IPS-NIHi11 (cell line): ENCODE measurements at regions not wholly inside any gene's neighbourhood (a gene's known extent, or its start where the extent isn't known, plus 50 kb on each side); places are given as distances from the start of the nearest gene placed in this dataset.
"Not testable (repeated sequence)": the region's sequence is repeated elsewhere in the genome, so short reads cannot be mapped to it uniquely, and the experiment has no call there.

ENCODE experiments used
- DNase-seq: peaks from one replicate; pipeline ENCODE4 v3.0.0; 2012; ENCODE audit warnings: mixed read lengths, low spot score

DNA sequence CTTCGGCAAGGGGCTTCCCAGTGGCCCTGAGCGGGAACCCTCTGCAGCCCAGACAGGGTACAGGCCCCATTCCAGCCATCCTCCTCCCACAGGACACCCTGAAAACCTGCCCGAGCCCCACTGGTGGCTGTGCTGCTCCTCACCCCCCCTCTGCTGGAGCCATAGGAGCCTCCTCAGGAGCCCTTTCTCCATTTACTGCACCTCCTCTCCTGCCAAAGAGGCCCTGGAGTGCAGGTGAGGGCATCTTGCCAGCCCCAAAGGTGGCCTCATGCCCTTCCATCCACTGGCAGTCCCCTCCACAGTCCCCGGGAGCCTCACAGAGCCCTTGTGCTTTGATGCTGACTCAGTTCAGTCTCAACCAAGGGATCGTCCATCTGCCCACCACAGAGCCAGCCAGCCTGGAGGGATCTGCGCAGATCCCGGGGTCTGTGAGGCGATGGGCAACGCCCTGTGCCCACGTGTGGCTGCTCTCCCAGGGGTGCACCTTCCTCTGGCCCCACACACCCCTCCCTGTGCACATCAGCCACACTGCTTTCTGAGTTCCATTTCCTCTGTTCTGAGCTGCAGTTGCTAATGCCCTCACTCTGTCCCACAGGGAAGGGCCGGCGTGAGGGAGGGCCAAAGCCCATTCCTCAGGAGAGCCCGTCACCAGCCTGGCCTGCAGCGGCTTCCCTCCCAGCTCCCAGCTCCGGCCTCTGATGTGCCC is 228.5 kb downstream of the DLL1 start:
- DNase-seq, result no peak

GRCh38 chr6:170058878-170059485 is 231.9 kb downstream of the DLL1 start:
- DNase-seq, result no peak

- DNase-seq, result no peak
These were observed 232.7 kb downstream of the DLL1 start for GRCh38 chr6:170057961-170058877.

- no peak for DNase-seq
These were observed 233.7 kb downstream of the DLL1 start for GRCh38 chr6:170057034-170057734.

DNA sequence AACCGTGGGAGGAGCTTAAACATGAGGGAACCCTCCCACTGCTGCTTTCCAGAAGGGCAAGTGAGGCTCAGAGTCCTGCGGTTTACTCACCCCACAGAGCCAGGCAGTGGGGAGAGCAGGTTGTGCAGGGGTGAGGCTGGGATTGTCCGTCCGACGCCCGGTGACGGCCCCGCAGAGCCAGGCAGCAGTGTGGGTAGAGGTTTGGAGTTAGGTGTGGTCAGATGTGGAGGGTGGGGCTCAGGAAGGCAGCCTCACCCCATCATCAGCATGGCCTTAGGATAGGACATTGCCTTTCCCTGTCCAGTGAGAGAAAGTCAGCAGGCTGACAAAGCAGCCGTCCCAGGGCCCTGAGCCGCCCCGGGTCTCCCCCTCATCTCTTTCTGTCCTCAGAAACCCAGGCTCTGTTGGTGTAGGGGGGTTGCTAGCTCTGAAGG is 234.6 kb downstream of the DLL1 start:
- DNase-seq, result no peak

DNA sequence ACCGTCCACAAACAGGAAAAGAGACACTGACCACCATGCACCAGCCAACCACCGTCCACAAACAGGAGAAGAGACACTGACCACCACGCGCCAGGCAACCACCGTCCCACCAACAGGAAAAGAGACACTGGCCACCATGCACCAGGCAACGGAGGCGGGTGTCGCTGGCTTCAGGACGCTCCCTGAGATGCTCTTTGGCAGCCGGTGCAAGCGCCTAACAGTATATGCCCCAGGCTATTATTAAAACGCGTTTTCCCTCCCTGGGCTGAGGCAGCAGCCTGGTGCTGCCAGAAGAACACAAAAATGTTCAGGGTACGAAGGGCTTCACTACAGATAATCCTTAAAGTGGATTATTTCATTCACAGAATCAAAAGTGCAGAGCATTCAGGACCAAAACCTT is 235.1 kb downstream of the DLL1 start:
- not testable (repeated sequence) for DNase-seq

GRCh38 chr6:170053966-170054661 is 236.8 kb downstream of the DLL1 start:
- no peak for DNase-seq

DNA sequence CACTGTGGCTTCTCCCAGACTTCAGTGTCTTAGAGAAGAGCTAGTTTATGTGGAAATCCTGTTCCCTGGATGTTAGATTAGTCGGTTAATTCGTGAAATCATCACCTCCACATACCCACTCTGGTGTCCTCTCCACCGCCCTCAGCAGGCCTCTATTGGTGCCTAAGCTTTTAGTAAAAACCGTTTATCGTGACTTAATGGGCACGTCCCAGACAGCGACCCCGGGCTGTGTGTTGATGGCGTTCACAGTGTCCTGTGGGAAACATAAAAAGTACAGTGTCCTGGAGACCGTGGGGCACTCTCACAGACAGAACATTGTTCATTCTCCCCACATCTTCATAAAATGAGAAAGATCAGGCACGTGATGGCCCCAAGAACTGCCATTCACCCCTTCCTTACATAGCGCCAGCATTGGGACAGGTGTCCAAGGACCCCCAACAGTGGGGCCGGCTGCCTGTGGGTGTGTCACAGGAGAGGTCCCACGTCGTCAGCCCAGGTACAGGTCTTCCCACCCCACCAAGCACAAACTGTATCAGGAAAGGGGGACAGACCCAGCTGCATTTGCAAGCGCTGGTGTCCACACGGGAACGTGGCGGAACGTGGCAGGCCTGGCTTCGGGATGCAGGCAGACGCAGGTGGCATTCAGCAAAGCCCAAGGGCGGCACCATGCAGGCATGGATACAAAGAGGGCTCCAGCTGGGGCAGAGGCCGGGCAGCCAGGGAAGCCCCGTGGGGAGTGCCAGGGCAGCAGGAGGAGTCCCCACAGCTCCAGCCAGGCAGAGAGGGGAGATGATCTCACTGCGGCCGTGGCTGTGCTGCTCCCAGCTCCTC is 237.7 kb downstream of the DLL1 start:
- DNase-seq, result no peak

DNA sequence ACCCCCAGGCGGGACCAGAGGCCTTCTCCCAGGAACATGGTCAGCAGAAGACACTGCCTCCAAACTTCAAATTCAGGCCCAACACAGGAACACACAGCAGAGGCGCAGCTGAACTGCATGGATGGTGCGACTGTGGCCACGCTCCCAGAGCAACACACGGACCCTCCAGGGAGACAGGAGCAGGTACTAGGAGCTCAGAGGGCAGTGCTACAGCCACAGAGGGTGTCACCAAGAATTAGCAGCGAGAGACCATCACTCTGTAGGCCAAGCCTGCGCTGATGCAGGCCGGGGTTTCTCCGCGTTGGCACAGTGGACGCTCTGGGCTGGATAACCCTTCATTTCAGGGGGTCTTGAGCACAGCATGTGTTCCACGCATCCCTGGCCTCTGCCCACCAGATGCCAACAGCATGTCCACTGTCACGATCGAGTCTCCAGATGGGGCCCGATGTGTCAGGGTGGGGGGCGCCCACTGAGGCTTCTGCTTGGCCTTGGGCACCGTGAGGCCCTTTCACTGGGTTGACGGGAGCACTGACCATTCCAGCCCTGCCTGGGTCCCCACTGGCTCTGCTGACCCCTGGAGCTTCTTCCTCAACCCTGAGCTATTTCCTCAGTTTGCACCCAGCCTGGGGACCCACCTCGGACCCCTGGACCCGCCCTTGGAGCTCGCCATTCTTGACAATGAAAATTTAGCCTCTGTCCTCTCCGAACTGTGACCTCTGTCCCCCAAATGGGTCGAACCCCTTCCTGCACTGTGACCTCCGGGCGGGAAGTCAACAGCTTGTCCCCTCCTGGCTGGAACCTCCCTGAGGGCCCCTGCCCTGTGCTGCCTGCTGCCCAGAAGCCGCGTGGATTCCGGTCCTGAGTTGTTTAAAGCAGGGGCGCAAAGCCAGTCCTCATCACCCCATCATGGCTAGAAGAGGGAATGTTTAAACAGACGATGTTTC is 239.4 kb downstream of the DLL1 start:
- DNase-seq, result no peak

DNA sequence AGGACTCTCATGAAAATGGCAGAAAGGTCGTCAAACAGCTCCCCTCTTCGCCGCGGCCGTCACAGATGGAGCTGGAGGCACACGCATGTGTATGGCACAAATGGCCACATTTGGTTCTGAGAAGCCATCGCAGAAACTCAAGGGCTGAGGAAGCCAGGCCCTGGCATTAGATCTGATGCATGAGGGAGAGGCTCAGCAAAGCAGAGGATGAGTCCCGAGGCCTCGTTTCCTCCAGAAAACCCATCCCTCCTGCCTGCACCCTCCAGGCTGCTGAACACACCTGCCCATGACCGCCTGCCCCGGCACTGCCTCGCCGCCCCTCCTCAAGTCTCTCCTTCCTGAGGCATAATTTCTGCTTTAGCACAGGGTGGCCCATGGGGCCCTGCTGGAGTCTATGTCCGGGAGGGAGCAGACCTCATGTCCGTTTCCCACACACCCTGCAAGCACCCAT is 240.3 kb downstream of the DLL1 start:
- DNase-seq, result no peak

GRCh38 chr6:170049641-170050561 is 241.0 kb downstream of the DLL1 start:
- DNase-seq, result no peak

- no peak for DNase-seq
These were observed 242.1 kb downstream of the DLL1 start for GRCh38 chr6:170048615-170049256.

DNA sequence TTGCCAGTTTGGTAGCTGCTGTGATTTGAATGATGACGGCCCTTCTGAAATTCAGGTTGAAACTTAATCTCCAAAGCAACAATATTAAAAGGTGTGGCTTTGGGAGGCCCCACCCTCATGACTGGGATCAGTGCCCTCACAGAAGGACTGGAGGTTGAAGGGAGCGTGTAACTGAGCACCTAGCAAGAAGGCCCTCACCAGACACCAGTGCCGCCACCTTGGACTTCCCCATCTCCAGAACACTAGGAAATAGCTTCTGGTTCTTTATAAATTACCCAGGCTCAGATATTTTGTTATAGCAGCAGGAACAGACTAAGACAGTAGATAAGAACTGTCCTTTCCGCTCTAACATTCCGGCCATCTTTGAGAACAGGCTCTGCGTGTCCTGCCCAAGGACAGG is 243.1 kb downstream of the DLL1 start:
- no peak for DNase-seq

DNA sequence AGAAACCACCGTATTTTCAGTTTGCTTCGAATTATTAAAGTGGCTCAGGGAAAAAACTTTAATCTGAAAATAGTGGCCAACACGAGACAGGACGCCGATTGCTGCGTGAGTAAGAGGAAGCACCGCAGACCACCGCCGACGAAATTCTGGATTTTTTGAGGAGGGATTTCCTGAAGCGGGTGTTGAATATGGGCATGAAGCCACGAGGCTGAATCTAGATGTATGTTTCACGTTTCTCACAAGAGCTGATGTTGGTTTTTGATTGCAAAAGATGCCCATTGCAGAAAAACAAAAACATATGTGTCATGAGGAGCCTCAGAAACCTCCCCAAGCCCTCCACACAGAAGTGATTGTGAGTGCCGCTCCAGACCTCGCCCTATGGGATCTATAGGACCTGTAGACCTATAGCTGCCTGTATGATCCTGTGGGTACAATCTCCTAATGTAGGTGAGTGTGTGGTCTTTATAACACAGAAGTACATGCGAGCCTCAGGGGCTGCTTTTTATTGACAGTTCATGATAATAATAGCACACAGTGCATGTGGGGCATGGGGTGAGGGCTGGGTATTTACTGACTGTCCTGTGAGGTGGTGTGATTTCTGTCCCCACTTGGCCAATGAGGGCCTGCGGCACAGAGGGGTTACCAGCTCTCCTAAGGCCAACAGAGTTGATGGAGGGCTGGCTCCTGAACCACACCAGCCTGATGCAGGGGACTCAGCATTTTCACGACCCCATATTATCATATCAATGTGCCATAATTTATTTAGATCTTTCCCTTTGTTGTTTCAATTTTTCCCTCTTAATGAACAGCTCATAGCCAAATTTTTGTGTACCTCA is 243.9 kb downstream of the DLL1 start:
- DNase-seq, result no peak

DNA sequence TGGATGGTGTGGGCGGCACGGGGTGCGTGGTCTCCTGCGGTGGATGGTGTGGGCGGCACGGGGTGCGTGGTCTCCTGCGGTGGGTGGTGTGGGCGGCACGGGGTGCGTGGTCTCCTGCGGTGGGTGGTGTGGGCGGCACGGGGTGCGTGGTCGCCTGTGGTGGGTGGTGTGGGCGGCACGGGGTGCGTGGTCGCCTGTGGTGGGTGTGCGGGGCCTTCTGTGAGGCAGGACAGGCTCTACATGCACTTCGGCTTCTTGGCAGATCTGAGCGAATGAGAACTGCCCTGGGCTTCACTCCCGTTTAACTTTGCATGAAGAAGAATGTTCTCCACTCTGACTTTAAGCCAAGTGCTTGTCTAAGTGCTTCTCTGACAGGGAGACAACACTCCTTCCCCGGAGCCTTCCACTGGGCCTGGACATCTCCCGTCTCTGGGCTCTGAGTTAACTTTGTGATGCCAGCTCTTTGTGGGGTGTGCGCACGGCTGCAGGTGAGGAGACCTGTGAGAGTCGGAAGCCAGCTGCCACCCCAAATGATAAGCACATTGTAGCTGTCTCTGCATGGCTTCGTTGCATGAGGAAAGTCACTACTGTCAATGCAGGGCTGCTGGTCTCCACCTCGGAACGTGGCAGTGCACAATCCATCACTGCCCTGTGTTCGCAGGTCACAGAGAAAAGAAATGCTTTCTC is 244.8 kb downstream of the DLL1 start:
- DNase-seq, result no peak

- DNase-seq, result no peak
These were observed 245.3 kb downstream of the DLL1 start for GRCh38 chr6:170045563-170045960.
